Mesenchymal stem cell (in vitro differentiated cells and primary cell): ENCODE measurements at regions not wholly inside any gene's neighbourhood (a gene's known extent, or its start where the extent isn't known, plus 50 kb on each side); places are given as distances from the start of the nearest gene placed in this dataset.

Source experiments
- DNase-seq: peaks from one replicate; pipeline ENCODE4 v3.0.0-alpha.2; 2013
- H2AFZ ChIP-seq: one replicate; pipeline ENCODE4 v1.6.1; 2013; ENCODE audit warnings: low read depth, mild to moderate bottlenecking, control low read depth, inconsistent platforms, low read length, moderate library complexity
- H2AK5ac ChIP-seq: 2 replicates; pipeline ENCODE4 v1.6.1; 2013; ENCODE audit warnings: low read length, moderate library complexity, mild to moderate bottlenecking, inconsistent platforms; ENCODE audit not compliant: severe bottlenecking
- H2BK120ac ChIP-seq: one replicate; pipeline ENCODE4 v1.6.1; 2013; ENCODE audit warnings: low read depth, mild to moderate bottlenecking, inconsistent platforms, low read length, moderate library complexity
- H2BK12ac ChIP-seq, 2 experiments: one replicate each; pipeline ENCODE4 v1.6.1; 2013; ENCODE audit warnings: inconsistent platforms in 2 of 2, low read length in 2 of 2, mild to moderate bottlenecking in 2 of 2, moderate library complexity in 2 of 2, control low read depth in 1 of 2
- H2BK15ac ChIP-seq: one replicate; pipeline ENCODE4 v1.6.1; 2013; ENCODE audit warnings: mild to moderate bottlenecking, low read depth, inconsistent platforms; ENCODE audit not compliant: poor library complexity, severe bottlenecking
- H2BK5ac ChIP-seq: 2 replicates; pipeline ENCODE4 v1.6.1; 2013; ENCODE audit warnings: low read depth, mild to moderate bottlenecking, low read length, control low read depth, inconsistent platforms; ENCODE audit not compliant: poor library complexity, severe bottlenecking
- H3K14ac ChIP-seq, 2 experiments: one replicate each; pipeline ENCODE4 v1.6.1; 2013; ENCODE audit warnings: inconsistent platforms in 2 of 2, low read length in 2 of 2, control low read depth in 1 of 2, mild to moderate bottlenecking in 1 of 2, moderate library complexity in 1 of 2
- H3K18ac ChIP-seq, 2 experiments: one replicate each; pipeline ENCODE4 v1.6.1; 2013; ENCODE audit warnings: inconsistent platforms in 2 of 2, low read length in 2 of 2, control low read depth in 1 of 2, low read depth in 1 of 2, mild to moderate bottlenecking in 1 of 2
- H3K23ac ChIP-seq, 2 experiments: one replicate each; pipeline ENCODE4 v1.6.1; 2013; ENCODE audit warnings: inconsistent platforms in 2 of 2, low read length in 2 of 2, mild to moderate bottlenecking in 2 of 2, moderate library complexity in 2 of 2, control low read depth in 1 of 2
- H3K27ac ChIP-seq: 2 replicates; pipeline ENCODE4 v1.5.1; 2013; ENCODE audit warnings: mild to moderate bottlenecking, moderate library complexity, low read length, control low read depth, inconsistent platforms; ENCODE audit not compliant: poor library complexity, severe bottlenecking
- H3K27me3 ChIP-seq, 2 experiments: 2 replicates each; pipeline versions ENCODE4 v1.6.1 to v1.7.0; 2013; ENCODE audit warnings: low read length in 2 of 2, mild to moderate bottlenecking in 2 of 2, moderate library complexity in 2 of 2, control low read depth in 1 of 2, inconsistent platforms in 1 of 2; ENCODE audit not compliant: control insufficient read depth in 1 of 2, insufficient read depth in 1 of 2
- H3K36me3 ChIP-seq, 2 experiments: 2 replicates each; pipeline versions ENCODE4 v1.6.1 to v1.7.0; 2013; ENCODE audit warnings: low read length in 2 of 2, control low read depth in 1 of 2, inconsistent platforms in 1 of 2, low read depth in 1 of 2, mild to moderate bottlenecking in 1 of 2; ENCODE audit not compliant: insufficient read depth in 2 of 2, control insufficient read depth in 1 of 2
- H3K4ac ChIP-seq, 2 experiments: one replicate each; pipeline ENCODE4 v1.6.1; 2013; ENCODE audit warnings: inconsistent platforms in 2 of 2, low read length in 2 of 2, mild to moderate bottlenecking in 2 of 2, moderate library complexity in 2 of 2, control low read depth in 1 of 2, low read depth in 1 of 2
- H3K4me1 ChIP-seq: 2 replicates; pipeline ENCODE4 v1.6.1; 2013; ENCODE audit warnings: low read depth, low read length, control low read depth; ENCODE audit not compliant: control insufficient read depth, insufficient read depth
- H3K4me2 ChIP-seq: 2 replicates; pipeline ENCODE4 v1.6.1; 2013; ENCODE audit warnings: low read length, mild to moderate bottlenecking, inconsistent platforms; ENCODE audit not compliant: poor library complexity, severe bottlenecking
- H3K4me3 ChIP-seq, 2 experiments: 2 replicates each; pipeline versions ENCODE4 v1.5.1 to v1.7.0; 2013; ENCODE audit warnings: low read length in 2 of 2, mild to moderate bottlenecking in 2 of 2, control low read depth in 1 of 2, low read depth in 1 of 2; ENCODE audit not compliant: insufficient read depth in 1 of 2
- H3K79me1 ChIP-seq: replicated peaks from 2 replicates; pipeline ENCODE4 v1.6.1; 2013; ENCODE audit warnings: mild to moderate bottlenecking, control low read depth, low read length, inconsistent platforms; ENCODE audit not compliant: poor library complexity, severe bottlenecking
- H3K9ac ChIP-seq: 2 replicates; pipeline ENCODE4 v1.7.0; 2013; ENCODE audit warnings: mild to moderate bottlenecking, low read length, moderate library complexity
- H3K9me3 ChIP-seq: 2 replicates; pipeline ENCODE4 v1.7.0; 2013; ENCODE audit warnings: mild to moderate bottlenecking, low read length; ENCODE audit not compliant: control insufficient read depth
- H4K8ac ChIP-seq: one replicate; pipeline ENCODE4 v1.6.1; 2013; ENCODE audit warnings: inconsistent platforms, mild to moderate bottlenecking, low read length, moderate library complexity
- H4K91ac ChIP-seq: one replicate; pipeline ENCODE4 v1.6.1; 2013; ENCODE audit warnings: mild to moderate bottlenecking, low read length, inconsistent platforms
- WGBS: methylation state at CpG from one replicate; pipeline ENCODE4 v1.1.7; 2013; ENCODE audit warnings: mixed read lengths; 5-methylcytosine and 5-hydroxymethylcytosine counted together

GRCh38 chrX:84876876-84877275, 126.8 kb upstream of the APOOL start:
- no peak overlapping the region for H3K27ac ChIP-seq
- H3K18ac ChIP-seq, result no peak overlapping the region
- H3K36me3 ChIP-seq, result no peaks in the 10 kb centered on the region
- H3K4me1 ChIP-seq, result no peaks in the 10 kb centered on the region
- no peak overlapping the region for H2BK120ac ChIP-seq
- H3K14ac ChIP-seq, result no peak overlapping the region
- no peak overlapping the region for H2BK15ac ChIP-seq
- H3K4ac ChIP-seq, result no peak overlapping the region
- no peak overlapping the region for H2BK5ac ChIP-seq
- H4K8ac ChIP-seq, result no peak overlapping the region
- H3K27me3 ChIP-seq, result no peaks in the 10 kb centered on the region
- no peak for DNase-seq
- no peak overlapping the region for H2AK5ac ChIP-seq
- H2AFZ ChIP-seq, result no peak overlapping the region
- H3K9ac ChIP-seq, result peak overlapping the region; percentile 55
- H4K91ac ChIP-seq, result no peak overlapping the region
- no peaks in the 10 kb centered on the region for H3K79me1 ChIP-seq
- no peak overlapping the region for H3K4me3 ChIP-seq
- no peaks in the 10 kb centered on the region for H3K9me3 ChIP-seq
- no peak overlapping the region for H2BK12ac ChIP-seq
- no peak overlapping the region for H3K23ac ChIP-seq
- no peak overlapping the region for H3K4me2 ChIP-seq

- no peaks in the 10 kb centered on the region for H3K36me3 ChIP-seq
- H3K4me3 ChIP-seq, result no peak overlapping the region
- no peak overlapping the region for H4K91ac ChIP-seq
- no peak overlapping the region for H3K23ac ChIP-seq
- no peaks in the 10 kb centered on the region for H3K4me1 ChIP-seq
- DNase-seq, result no peak
- H3K27ac ChIP-seq, result no peak overlapping the region
- no peak overlapping the region for H3K4ac ChIP-seq
- H2BK15ac ChIP-seq, result no peak overlapping the region
- H3K18ac ChIP-seq, result no peak overlapping the region
- 95% methylated on average over 2 of the region's 2 CpGs for WGBS
- H2BK12ac ChIP-seq, result no peak overlapping the region
- H3K9ac ChIP-seq, result no peak overlapping the region
- H3K79me1 ChIP-seq, result no peaks in the 10 kb centered on the region
- H3K14ac ChIP-seq, result no peak overlapping the region
- no peak overlapping the region for H2AK5ac ChIP-seq
- H3K27me3 ChIP-seq, result no peaks in the 10 kb centered on the region
- H2BK5ac ChIP-seq, result no peak overlapping the region
- no peak overlapping the region for H4K8ac ChIP-seq
- no peak overlapping the region for H2AFZ ChIP-seq
- H3K4me2 ChIP-seq, result no peak overlapping the region
- no peaks in the 10 kb centered on the region for H3K9me3 ChIP-seq
- no peak overlapping the region for H2BK120ac ChIP-seq
Measured at GRCh38 chrX:84893897-84894296, 109.8 kb upstream of the APOOL start.

- Histone ChIP-seq H3K9ac (peak overlapping the region; percentile 65), H2BK12ac (no peak overlapping the region), H3K4me1 (no peaks in the 10 kb centered on the region), H3K79me1 (no peaks in the 10 kb centered on the region), H3K27ac (no peak overlapping the region), H2BK15ac (no peak overlapping the region), H3K9me3 (no peaks in the 10 kb centered on the region), H2BK120ac (no peak overlapping the region), H3K27me3 (no peaks in the 10 kb centered on the region), H2AFZ (no peak overlapping the region), H3K36me3 (no peaks in the 10 kb centered on the region), H3K4me3 (no peak overlapping the region), H3K23ac (no peak overlapping the region), H3K4me2 (no peak overlapping the region), H3K18ac (no peak overlapping the region), H4K8ac (no peak overlapping the region), H3K14ac (no peak overlapping the region), H4K91ac (no peak overlapping the region), H2BK5ac (no peak overlapping the region), H2AK5ac (no peak overlapping the region), H3K4ac (no peak overlapping the region)
- 39% methylated on average over 2 of the region's 5 CpGs for WGBS
- DNase-seq, result peak; percentile 3
Measured at GRCh38 chrX:84907324-84907968, 96.2 kb upstream of the APOOL start.

- Histone ChIP-seq H3K9ac (no peak overlapping the region), H3K23ac (no peak overlapping the region), H2BK5ac (no peak overlapping the region), H4K8ac (no peak overlapping the region), H3K4ac (no peak overlapping the region), H3K36me3 (no peaks in the 10 kb centered on the region), H2BK120ac (no peak overlapping the region), H3K4me2 (no peak overlapping the region), H2AFZ (no peak overlapping the region), H3K9me3 (no peaks in the 10 kb centered on the region), H3K18ac (no peak overlapping the region), H2AK5ac (no peak overlapping the region), H4K91ac (no peak overlapping the region), H3K4me1 (no peaks in the 10 kb centered on the region), H3K27ac (no peak overlapping the region), H2BK15ac (no peak overlapping the region), H3K4me3 (no peak overlapping the region), H3K79me1 (no peaks in the 10 kb centered on the region), H3K14ac (no peak overlapping the region), H3K27me3 (no peaks in the 10 kb centered on the region), H2BK12ac (no peak overlapping the region)
- WGBS, result no CpG with 5 or more reads among the region's 1 CpG
- no peak for DNase-seq
Measured at GRCh38 chrX:84909151-84909550, 94.5 kb upstream of the APOOL start.
